Endodermal cell (in vitro differentiated cells): ENCODE measurements at regions not wholly inside any gene's neighbourhood (a gene's known extent, or its start where the extent isn't known, plus 50 kb on each side); places are given as distances from the start of the nearest gene placed in this dataset.

ENCODE experiments used
- DNase-seq: peaks from one replicate; pipeline ENCODE4 v3.0.0-alpha.2; 2017
- H3K27ac ChIP-seq: 2 replicates; pipeline ENCODE4 v1.5.1; 2013; ENCODE audit warnings: mild to moderate bottlenecking, low read depth, low read length, moderate library complexity
- H3K27me3 ChIP-seq: 2 replicates; pipeline ENCODE4 v1.6.1; 2013; ENCODE audit warnings: mild to moderate bottlenecking, low read length, moderate library complexity; ENCODE audit not compliant: insufficient read depth, control insufficient read depth, poor library complexity, severe bottlenecking
- H3K36me3 ChIP-seq: 2 replicates; pipeline ENCODE4 v1.7.0; 2013; ENCODE audit warnings: mild to moderate bottlenecking, low read length, moderate library complexity; ENCODE audit not compliant: control insufficient read depth, insufficient read depth
- H3K4me1 ChIP-seq: one replicate; pipeline ENCODE4 v1.7.0; 2013; ENCODE audit warnings: low read length; ENCODE audit not compliant: control insufficient read depth, insufficient read depth
- H3K4me3 ChIP-seq: 2 replicates; pipeline ENCODE4 v1.5.1; 2013; ENCODE audit warnings: mild to moderate bottlenecking, low read length, moderate library complexity
- H3K9ac ChIP-seq: 2 replicates; pipeline ENCODE4 v1.6.1; 2013; ENCODE audit warnings: mild to moderate bottlenecking, low read length, moderate library complexity; ENCODE audit not compliant: poor library complexity, severe bottlenecking; ENCODE audit errors: extremely low read depth
- H3K9me3 ChIP-seq: 2 replicates; pipeline ENCODE4 v1.6.1; 2013; ENCODE audit warnings: mild to moderate bottlenecking, low read length, moderate library complexity; ENCODE audit not compliant: control insufficient read depth
- H3K27ac Mint-ChIP-seq: 2 replicates; pipeline ENCODE4 v1.8.0; 2020; ENCODE audit warnings: mixed read lengths
- H3K27me3 Mint-ChIP-seq: 2 replicates; pipeline ENCODE4 v1.8.0; 2021; ENCODE audit warnings: mild to moderate bottlenecking, mixed read lengths; ENCODE audit not compliant: insufficient read depth
- H3K36me3 Mint-ChIP-seq: 2 replicates; pipeline ENCODE4 v1.8.0; 2020; ENCODE audit warnings: low read depth, mixed read lengths
- H3K4me1 Mint-ChIP-seq: 2 replicates; pipeline ENCODE4 v1.8.0; 2020; ENCODE audit warnings: mixed read lengths
- H3K4me3 Mint-ChIP-seq: 2 replicates; pipeline ENCODE4 v1.8.0; 2020; ENCODE audit warnings: mild to moderate bottlenecking, moderate library complexity, mixed read lengths
- H3K9me3 Mint-ChIP-seq: 2 replicates; pipeline ENCODE4 v1.8.0; 2020; ENCODE audit warnings: mild to moderate bottlenecking, mixed read lengths
- WGBS, 2 experiments: methylation state at CpG; one replicate each; pipeline versions ENCODE4 v1.1.5 to v1.1.7; 2013; ENCODE audit warnings: missing lambda C conversion rate in 2 of 2, mixed read lengths in 1 of 2; ENCODE audit not compliant: insufficient coverage in 1 of 2, insufficient read length in 1 of 2; 5-methylcytosine and 5-hydroxymethylcytosine counted together
- TF ChIP-seq, protein P1 (sequence below): fragments of 200-600 bp; sonication (generic); conservative IDR thresholded peaks from 2 replicates; pipeline ENCODE4 v1.5.0; 2021; ENCODE audit warnings: antibody characterized with exemption, mild to moderate bottlenecking

DNA sequence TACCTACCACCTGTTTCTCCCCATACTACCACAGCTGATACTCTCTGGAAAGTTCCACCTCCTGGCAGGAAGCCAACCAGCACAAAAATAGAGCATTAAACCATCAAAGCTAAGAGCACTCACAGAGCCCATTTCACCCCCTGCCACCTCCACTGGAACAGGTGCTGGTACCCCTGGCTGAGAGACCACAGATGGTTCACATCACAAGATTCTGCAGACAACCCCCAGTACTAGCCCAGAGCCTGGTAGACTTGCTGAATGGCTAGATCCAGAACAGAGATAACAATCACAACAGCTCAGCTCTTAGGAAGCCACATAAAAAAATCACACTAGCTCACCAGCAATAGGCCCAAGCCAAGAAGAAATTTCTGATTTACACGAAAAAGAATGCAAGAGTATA is 855.2 kb downstream of the FSCB start:
- peaks cover 26% of the 10 kb centered on the region for H3K9me3 ChIP-seq
- WGBS, 2 experiments, result 90% methylated on average over 1 of the region's 1 CpG; no CpG with 5 or more reads in 1 of the 2 experiments
- Mint-ChIP-seq H3K4me1 (peaks cover 13% of the 10 kb centered on the region), H3K27ac (no peak overlapping the region), H3K4me3 (no peak overlapping the region), H3K36me3 (no peaks in the 10 kb centered on the region), H3K27me3 (no peaks in the 10 kb centered on the region), H3K9me3 (peaks cover 29% of the 10 kb centered on the region)
- no peaks in the 10 kb centered on the region for H3K27me3 ChIP-seq
- H3K9ac ChIP-seq, result no peak overlapping the region
- TF ChIP-seq, protein P1, sequence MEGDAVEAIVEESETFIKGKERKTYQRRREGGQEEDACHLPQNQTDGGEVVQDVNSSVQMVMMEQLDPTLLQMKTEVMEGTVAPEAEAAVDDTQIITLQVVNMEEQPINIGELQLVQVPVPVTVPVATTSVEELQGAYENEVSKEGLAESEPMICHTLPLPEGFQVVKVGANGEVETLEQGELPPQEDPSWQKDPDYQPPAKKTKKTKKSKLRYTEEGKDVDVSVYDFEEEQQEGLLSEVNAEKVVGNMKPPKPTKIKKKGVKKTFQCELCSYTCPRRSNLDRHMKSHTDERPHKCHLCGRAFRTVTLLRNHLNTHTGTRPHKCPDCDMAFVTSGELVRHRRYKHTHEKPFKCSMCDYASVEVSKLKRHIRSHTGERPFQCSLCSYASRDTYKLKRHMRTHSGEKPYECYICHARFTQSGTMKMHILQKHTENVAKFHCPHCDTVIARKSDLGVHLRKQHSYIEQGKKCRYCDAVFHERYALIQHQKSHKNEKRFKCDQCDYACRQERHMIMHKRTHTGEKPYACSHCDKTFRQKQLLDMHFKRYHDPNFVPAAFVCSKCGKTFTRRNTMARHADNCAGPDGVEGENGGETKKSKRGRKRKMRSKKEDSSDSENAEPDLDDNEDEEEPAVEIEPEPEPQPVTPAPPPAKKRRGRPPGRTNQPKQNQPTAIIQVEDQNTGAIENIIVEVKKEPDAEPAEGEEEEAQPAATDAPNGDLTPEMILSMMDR, result no peak
- no peaks in the 10 kb centered on the region for H3K4me1 ChIP-seq
- H3K4me3 ChIP-seq, result peak overlapping the region; percentile 44
- H3K27ac ChIP-seq, result no peak overlapping the region
- DNase-seq, result no peak
- H3K36me3 ChIP-seq, result no peaks in the 10 kb centered on the region

DNA sequence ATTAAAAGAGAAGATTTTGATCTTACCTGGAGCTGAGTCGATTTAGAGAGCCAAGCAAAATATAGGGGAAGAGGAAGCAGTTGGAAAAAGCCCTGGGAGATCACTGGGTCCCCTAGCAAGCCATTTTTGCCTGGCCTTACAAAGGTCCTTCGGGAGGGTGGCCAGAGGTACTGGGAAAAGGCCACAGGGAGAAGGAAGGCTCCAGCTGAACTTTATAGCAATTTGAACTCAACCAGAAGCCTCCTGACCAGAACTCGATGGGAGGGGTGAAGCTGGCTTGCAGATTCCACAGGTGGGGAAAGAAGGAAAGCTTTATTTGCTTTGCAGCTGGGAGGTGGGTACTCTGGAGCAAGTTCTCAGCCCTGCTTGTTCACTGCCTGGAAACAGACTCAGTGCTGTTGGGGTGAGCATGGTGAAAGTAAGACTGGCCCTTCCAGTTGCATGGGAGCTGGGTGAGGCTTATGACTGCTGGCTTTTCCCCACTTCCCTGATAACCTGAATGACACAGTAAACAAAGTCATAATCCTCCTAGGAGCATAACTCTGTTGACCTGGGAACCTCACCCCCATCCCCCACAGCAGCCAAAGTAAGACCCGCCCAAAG is 855.8 kb downstream of the FSCB start:
- no peaks in the 10 kb centered on the region for H3K4me1 ChIP-seq
- no peak overlapping the region for H3K4me3 ChIP-seq
- peaks cover 26% of the 10 kb centered on the region for H3K9me3 ChIP-seq
- H3K4me3 Mint-ChIP-seq, result no peak overlapping the region
- H3K27me3 ChIP-seq, result no peaks in the 10 kb centered on the region
- peaks cover 13% of the 10 kb centered on the region for H3K4me1 Mint-ChIP-seq
- H3K36me3 ChIP-seq, result no peaks in the 10 kb centered on the region
- no peaks in the 10 kb centered on the region for H3K27me3 Mint-ChIP-seq
- H3K9me3 Mint-ChIP-seq, result peaks cover 29% of the 10 kb centered on the region
- no peak overlapping the region for H3K27ac ChIP-seq
- no peak for DNase-seq
- H3K9ac ChIP-seq, result no peak overlapping the region
- no peaks in the 10 kb centered on the region for H3K36me3 Mint-ChIP-seq
- 90% methylated on average over 4 of the region's 4 CpGs for WGBS, 2 experiments
- no peak overlapping the region for H3K27ac Mint-ChIP-seq
- TF ChIP-seq, protein P1, result no peak

DNA sequence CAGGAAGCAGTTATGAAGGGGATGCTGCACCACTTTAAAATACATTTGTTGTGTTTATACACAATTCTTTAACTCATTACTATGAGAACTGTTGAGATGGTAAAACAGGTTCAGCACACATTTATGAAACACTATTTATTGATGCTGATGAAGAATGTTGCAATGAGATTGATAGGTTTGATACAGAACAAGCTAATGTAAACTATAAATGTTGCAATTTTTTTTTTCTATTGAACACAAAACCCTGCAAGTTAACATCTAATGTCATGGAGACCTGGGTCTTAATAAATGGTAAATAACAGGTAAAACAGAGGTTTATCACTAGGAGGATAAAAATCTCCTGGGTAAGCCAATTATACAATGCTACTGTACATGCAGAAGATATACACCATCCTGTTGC is 857.6 kb downstream of the FSCB start:
- Histone ChIP-seq H3K36me3 (no peaks in the 10 kb centered on the region), H3K27me3 (no peaks in the 10 kb centered on the region)

More for the DNA sequence above, 857.6 kb downstream of the FSCB start:
- peaks cover 27% of the 10 kb centered on the region for H3K9me3 Mint-ChIP-seq
- Histone ChIP-seq H3K9me3 (peaks cover 26% of the 10 kb centered on the region), H3K27ac (no peak overlapping the region), H3K9ac (no peak overlapping the region), H3K4me1 (no peaks in the 10 kb centered on the region), H3K4me3 (no peak overlapping the region)
- no peak for DNase-seq
- H3K36me3 Mint-ChIP-seq, result no peaks in the 10 kb centered on the region
- TF ChIP-seq, protein P1, result no peak
- no peak overlapping the region for H3K27ac Mint-ChIP-seq
- H3K4me1 Mint-ChIP-seq, result peaks cover 13% of the 10 kb centered on the region
- no peaks in the 10 kb centered on the region for H3K27me3 Mint-ChIP-seq
- no peak overlapping the region for H3K4me3 Mint-ChIP-seq
